Activated naive CD8-positive, alpha-beta T cell treated with anti-CD3 and anti-CD28 coated beads, Interleukin-2, amount 50 U/mL, for 24 hours (primary cell): ENCODE measurements at regions not wholly inside any gene's neighbourhood (a gene's known extent, or its start where the extent isn't known, plus 50 kb on each side); places are given as distances from the start of the nearest gene placed in this dataset.
"Not testable (repeated sequence)": the region's sequence is repeated elsewhere in the genome, so short reads cannot be mapped to it uniquely, and the experiment has no call there.

ENCODE experiments used
- ATAC-seq: fragments of 150-1000 bp; cut with Tn5 transposase; one replicate; pipeline ENCODE4 v1.10.0; 2021
- DNase-seq: peaks from one replicate; pipeline ENCODE4 v3.0.0; 2021
- H3K27ac Mint-ChIP-seq: one replicate; pipeline ENCODE4 v1.8.0; 2021; ENCODE audit warnings: mild to moderate bottlenecking, mixed read lengths
- H3K27me3 Mint-ChIP-seq: one replicate; pipeline ENCODE4 v1.8.0; 2021; ENCODE audit warnings: mixed read lengths
- H3K36me3 Mint-ChIP-seq: one replicate; pipeline ENCODE4 v1.8.0; 2021; ENCODE audit warnings: low read depth, mixed read lengths
- H3K4me1 Mint-ChIP-seq: one replicate; pipeline ENCODE4 v1.8.0; 2021; ENCODE audit warnings: mixed read lengths
- H3K4me3 Mint-ChIP-seq: one replicate; pipeline ENCODE4 v1.8.0; 2021; ENCODE audit warnings: mild to moderate bottlenecking, moderate library complexity, mixed read lengths
- H3K9me3 Mint-ChIP-seq: one replicate; pipeline ENCODE4 v1.8.0; 2021; ENCODE audit warnings: mixed read lengths

DNA sequence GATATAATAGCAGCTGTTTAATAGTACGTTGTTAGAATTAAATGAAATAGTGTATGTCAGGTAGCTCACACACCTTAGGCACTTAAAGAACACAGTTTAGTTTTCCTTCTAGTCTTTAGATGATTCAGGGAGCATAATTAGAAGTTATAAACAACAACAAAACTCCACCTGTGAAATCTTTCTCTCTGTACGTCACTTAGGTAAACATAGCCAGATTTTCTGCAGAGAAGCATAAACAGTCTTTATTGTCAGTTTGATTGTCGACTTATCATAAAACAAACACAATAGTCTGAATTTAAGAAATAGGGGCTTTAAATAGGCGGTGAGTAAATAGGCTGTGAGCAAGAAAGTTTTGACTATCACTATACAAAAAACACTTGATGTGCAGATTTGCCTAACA, 84.6 kb upstream of the PKP2 start:
- H3K4me1 Mint-ChIP-seq: no peaks in the 10 kb centered on the region
- no peaks in the 10 kb centered on the region for H3K36me3 Mint-ChIP-seq
- peaks cover 10% of the 10 kb centered on the region for H3K27me3 Mint-ChIP-seq
- H3K27ac Mint-ChIP-seq: no peak overlapping the region
- no peak for ATAC-seq
- no peak for DNase-seq
- H3K9me3 Mint-ChIP-seq: no peaks in the 10 kb centered on the region
- no peak overlapping the region for H3K4me3 Mint-ChIP-seq

DNA sequence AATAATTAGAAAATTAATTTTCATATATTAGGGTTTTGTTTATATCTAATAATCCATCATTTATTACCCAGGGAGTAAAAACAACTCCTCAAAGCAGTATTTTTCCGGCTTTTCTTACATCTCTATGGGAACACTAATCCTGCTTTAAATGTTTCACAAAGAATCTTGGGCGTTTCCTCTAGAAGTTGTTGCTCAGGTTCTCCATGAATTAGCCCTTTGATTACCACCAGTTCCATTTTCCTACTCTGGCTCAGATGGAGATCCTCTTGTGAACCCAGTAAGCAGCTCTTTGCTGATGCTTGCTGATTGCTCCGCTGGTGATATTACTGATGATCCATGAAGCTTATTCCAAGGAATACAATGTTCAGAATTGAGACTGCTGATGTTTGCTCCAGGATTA, 78.5 kb upstream of the PKP2 start:
- H3K27ac Mint-ChIP-seq: no peak overlapping the region
- ATAC-seq (no peak), DNase-seq (no peak)
- no peaks in the 10 kb centered on the region for H3K27me3 Mint-ChIP-seq
- no peaks in the 10 kb centered on the region for H3K36me3 Mint-ChIP-seq
- H3K4me3 Mint-ChIP-seq: no peak overlapping the region
- H3K4me1 Mint-ChIP-seq: no peaks in the 10 kb centered on the region
- no peaks in the 10 kb centered on the region for H3K9me3 Mint-ChIP-seq

DNA sequence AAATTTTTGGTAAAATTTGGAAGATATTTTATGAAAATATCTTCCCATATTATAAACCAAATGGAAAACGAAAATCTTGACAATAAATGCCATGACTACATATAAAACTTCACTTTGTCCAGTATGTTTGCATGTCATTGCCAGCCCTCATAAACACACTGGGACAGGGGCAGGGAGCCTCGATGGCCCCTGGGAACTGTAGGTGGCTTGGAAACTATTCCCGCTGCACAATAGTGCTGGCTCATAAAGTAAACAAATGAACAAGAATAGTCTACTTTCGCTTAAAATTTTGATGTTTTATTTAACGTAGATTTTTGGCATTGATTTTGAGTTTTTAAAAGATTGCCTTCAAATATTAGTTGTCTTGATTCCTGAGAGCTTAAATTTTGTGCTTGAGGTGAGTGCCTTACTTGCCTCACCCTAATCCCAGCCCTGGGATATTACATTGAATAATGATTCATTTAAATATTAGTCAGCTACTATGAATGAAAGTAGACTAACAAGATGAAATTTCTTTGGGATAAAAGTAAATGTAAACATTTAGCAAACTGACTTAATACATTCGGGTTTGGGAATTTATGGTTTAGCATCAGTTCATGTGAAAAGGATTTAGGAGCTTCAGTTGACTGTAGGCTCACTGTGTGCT, 74.0 kb upstream of the PKP2 start:
- ATAC-seq: no peak
- DNase-seq: no peak

DNA sequence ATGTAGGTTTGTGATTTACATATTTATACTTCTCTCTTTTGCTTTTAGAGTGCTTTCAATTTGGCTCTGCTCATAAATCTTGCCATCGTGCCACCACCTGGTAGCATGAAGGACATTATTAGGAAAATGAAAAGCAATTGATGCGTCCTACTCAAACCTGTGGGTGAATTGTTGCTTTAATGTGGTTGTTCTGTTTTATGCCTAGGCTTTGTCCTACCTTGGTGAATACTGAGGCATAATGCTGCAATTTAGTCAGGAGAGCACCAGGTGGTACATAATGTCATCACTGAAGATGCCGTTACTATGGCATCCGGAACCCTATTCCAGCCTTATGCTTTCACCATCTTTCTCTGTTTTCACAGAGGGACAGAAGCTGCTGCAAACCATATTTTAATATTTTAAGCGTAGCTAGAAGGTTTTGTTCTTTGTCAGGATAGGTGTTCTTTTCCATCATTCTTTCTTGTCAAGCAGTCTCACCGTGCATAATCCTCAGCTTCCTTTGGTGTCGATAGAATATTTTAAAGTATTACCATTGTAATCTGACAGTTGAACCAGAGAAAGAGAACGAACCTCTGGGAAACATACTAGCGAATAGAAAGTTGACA, 68.5 kb upstream of the PKP2 start:
- Mint-ChIP-seq H3K4me1 (no peaks in the 10 kb centered on the region), H3K27me3 (no peaks in the 10 kb centered on the region), H3K4me3 (no peak overlapping the region), H3K27ac (no peak overlapping the region), H3K36me3 (no peaks in the 10 kb centered on the region), H3K9me3 (no peaks in the 10 kb centered on the region)
- DNase-seq (no peak), ATAC-seq (no peak)

More for the DNA sequence above, 74.0 kb upstream of the PKP2 start:
- H3K27me3 Mint-ChIP-seq: no peaks in the 10 kb centered on the region
- H3K4me3 Mint-ChIP-seq: no peak overlapping the region
- H3K4me1 Mint-ChIP-seq: no peaks in the 10 kb centered on the region
- H3K36me3 Mint-ChIP-seq: no peaks in the 10 kb centered on the region
- H3K27ac Mint-ChIP-seq: no peak overlapping the region
- no peaks in the 10 kb centered on the region for H3K9me3 Mint-ChIP-seq

DNA sequence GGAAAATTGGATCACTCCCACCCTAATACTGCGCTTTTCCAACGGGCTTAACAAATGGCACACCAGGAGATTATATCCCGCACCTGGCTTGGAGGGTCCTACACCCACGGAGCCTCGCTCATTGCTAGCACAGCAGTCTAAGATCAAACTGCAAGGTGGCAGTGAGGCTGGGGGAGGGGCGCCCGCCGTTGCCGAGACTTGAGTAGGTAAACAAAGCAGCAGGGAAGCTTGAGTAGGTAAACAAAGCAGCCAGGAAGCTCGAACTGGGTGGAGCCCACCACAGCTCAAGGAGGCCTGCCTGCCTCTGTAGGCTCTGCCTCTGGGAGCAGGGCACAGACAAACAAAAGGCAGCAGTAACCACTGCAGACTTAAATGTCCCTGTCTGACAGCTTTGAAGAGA, 59.8 kb upstream of the PKP2 start:
- not testable (repeated sequence) for H3K27me3 Mint-ChIP-seq, ATAC-seq, H3K9me3 Mint-ChIP-seq, H3K4me1 Mint-ChIP-seq, H3K27ac Mint-ChIP-seq, H3K36me3 Mint-ChIP-seq, DNase-seq, H3K4me3 Mint-ChIP-seq

DNA sequence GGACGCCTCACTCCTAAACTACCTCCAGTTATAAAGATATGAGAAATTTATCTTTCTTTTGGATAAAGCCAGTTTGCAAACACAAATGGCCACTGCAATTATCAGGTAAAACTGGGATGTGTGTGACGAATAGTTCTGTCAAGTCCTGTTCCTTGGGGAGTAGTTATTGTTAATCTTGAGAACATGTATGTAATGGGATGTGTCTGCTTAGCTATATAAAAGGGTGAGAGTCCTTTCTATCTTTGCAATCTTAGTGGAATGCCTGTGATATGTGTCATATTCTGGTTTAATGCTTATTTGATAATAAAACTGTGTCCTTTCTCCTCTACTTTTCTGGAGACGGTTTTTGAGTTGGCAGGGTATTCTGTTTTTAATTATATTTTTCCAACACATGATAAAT, 56.1 kb upstream of the PKP2 start:
- DNase-seq: no peak
- no peaks in the 10 kb centered on the region for H3K27me3 Mint-ChIP-seq
- no peaks in the 10 kb centered on the region for H3K36me3 Mint-ChIP-seq
- no peak overlapping the region for H3K4me3 Mint-ChIP-seq
- no peaks in the 10 kb centered on the region for H3K4me1 Mint-ChIP-seq
- no peak overlapping the region for H3K27ac Mint-ChIP-seq
- no peak for ATAC-seq
- H3K9me3 Mint-ChIP-seq: no peaks in the 10 kb centered on the region

DNA sequence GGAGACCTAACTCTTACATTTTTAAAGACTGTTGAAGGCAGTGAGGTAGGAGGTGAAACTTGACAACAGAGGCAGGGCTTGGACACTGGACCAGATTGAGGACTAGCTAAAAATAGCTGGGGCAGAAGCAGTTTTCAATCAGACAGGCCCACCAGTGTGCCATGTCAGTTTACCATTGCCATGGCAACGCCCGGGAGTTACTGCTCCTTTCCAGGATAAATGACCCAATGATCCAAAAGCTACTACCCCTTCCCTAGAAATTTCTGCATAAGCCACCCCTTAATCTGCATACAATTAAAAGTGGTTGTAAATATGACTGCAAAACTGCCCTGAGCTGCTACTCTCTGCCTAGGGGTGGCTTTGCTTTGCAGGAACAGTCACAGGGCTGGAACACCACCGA, 53.2 kb upstream of the PKP2 start:
- no peaks in the 10 kb centered on the region for H3K36me3 Mint-ChIP-seq
- DNase-seq: no peak

DNA sequence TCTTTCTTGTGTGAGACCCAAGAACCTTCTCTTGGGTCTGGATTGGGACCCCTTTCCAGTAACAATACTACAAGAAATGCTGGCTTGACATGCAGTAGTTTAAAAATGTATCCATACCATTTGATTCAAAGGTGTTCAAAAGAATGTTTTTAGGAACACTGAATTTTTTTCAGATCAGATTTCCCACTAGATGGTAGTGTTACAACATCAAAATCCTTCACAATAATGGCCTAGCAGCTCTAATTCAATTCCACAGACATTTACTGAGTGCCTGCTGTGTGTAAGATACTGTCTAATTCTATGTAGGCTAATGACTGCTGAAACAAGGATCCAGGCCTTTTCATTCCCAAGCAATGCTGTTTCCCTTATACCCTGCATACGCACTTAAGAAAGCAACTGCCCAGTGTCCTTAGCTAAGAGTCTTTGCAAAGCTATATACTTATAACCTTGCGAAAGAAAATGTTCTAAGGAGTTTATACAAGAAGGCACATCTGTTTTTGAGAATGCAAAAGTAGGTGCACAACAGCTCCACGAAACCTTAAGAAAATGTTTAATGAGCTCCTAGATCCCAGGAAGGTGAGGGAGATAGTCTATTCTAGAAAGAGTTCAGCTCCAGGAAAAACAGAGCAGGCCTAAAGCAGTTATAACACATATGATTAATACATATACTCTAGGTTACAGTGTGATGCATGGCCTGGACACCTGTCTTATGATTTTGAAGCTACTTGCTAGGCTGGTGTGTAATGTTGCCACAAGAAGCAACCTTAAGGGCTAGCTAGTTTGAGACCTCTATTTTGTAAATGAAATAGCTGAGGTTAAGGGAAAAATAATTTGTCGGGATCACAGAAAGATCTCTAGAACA, 50.9 kb upstream of the PKP2 start:
- DNase-seq (no peak), ATAC-seq (no peak)
- Mint-ChIP-seq H3K4me3 (no peak overlapping the region), H3K27ac (no peak overlapping the region), H3K4me1 (no peaks in the 10 kb centered on the region), H3K9me3 (no peaks in the 10 kb centered on the region), H3K36me3 (no peaks in the 10 kb centered on the region), H3K27me3 (no peaks in the 10 kb centered on the region)

More for the DNA sequence above, 53.2 kb upstream of the PKP2 start:
- H3K4me3 Mint-ChIP-seq: no peak overlapping the region
- H3K27me3 Mint-ChIP-seq: no peaks in the 10 kb centered on the region
- no peaks in the 10 kb centered on the region for H3K4me1 Mint-ChIP-seq
- no peaks in the 10 kb centered on the region for H3K9me3 Mint-ChIP-seq
- H3K27ac Mint-ChIP-seq: no peak overlapping the region
- ATAC-seq: no peak

DNA sequence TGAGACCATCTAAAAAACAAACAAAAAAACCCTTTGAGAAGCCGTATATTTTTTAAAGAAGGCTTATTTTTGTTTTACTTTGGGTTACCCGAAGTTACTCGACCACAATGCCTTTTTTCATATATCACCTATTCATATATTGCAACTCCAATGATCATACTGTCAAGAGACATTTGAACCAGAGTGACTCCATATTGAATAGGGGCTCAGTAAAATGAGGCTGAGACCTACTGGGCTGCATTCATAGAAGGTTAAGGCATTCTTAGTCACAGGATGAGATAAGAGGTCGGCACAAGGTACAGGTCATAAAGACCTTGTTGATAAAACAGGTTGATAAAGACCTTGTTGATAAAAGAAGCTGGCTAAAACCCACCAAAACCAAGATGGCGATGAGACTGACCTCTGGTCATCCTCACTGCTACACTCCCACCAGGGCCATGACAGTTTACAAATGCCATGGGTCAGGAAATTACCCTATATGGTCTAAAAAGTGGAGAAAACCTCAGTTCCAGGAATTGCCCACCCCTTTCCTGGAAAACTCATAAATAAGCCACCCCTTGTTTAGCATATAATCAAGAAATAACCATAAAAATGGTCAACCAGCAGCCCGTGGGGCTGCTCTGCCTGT, 50.0 kb upstream of the PKP2 start:
- no peak overlapping the region for H3K4me3 Mint-ChIP-seq
- H3K27ac Mint-ChIP-seq: no peak overlapping the region
- H3K9me3 Mint-ChIP-seq: no peaks in the 10 kb centered on the region
- no peaks in the 10 kb centered on the region for H3K27me3 Mint-ChIP-seq
- no peaks in the 10 kb centered on the region for H3K36me3 Mint-ChIP-seq
- H3K4me1 Mint-ChIP-seq: no peaks in the 10 kb centered on the region
- no peak for DNase-seq
- no peak for ATAC-seq
